ENCODE measurements at regions not wholly inside any gene's neighbourhood (a gene's known extent, or its start where the extent isn't known, plus 50 kb on each side); places are given as distances from the start of the nearest gene placed in this dataset.
A peak's percentile ranks its signal among the peaks of the same experiment; 100 is the strongest.

DNA sequence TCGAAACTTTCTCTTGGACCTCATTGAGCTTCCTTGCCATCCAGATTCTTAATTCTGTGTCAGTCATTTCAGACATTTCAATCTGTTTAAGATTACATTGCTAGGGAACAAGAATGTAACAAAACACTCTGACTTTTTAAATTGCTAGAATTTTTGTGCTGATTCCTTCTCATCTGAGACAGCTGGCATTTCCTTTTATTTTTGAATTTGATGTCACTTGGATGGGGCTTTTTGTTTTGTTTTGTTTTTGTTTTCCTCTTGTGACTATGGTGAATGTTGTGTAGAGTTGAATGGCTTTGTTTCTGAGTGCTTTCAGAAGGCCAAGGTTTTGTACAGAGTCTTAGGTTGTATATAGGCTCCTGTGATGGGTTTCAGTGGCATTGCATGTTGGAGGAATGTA lies 1129.3 kb downstream of the NAALADL2 start:
- no TSS peak for BruUV-seq (replicated peaks)
- H2AFZ ChIP-seq, result no peak overlapping the region
- H3K9me3 ChIP-seq (ENCODE audit: insufficient read depth, low read depth), result no peaks in the 10 kb centered on the region
- no peaks in the 10 kb centered on the region for H3F3A ChIP-seq (ENCODE audit: insufficient read depth, low read depth)
- H3K27me3 ChIP-seq (ENCODE audit: insufficient read depth, low read depth), result no peaks in the 10 kb centered on the region
- intact Hi-C loops (cut with micrococcal nuclease; ENCODE audit: unreplicated experiment), result no loop called here
- no peaks in the 10 kb centered on the region for H3K79me2 ChIP-seq (ENCODE audit: low read depth)
- POLR2A ChIA-PET (ENCODE audit: unreplicated experiment), result no interaction called here
- H3K36me3 ChIP-seq (ENCODE audit: low read depth), result no peaks in the 10 kb centered on the region
- H3K4me1 ChIP-seq (replicated peaks; ENCODE audit: insufficient read depth), result no peaks in the 10 kb centered on the region
- no peak overlapping the region for H3K27ac ChIP-seq
- no peak overlapping the region for H3K4me2 ChIP-seq
- H3K4me3 ChIP-seq, result no peak overlapping the region
- DNase-seq, result no peak
- no peaks in the 10 kb centered on the region for H4K20me1 ChIP-seq (ENCODE audit: insufficient read depth)
- TF ChIP-seq, protein P1, sequence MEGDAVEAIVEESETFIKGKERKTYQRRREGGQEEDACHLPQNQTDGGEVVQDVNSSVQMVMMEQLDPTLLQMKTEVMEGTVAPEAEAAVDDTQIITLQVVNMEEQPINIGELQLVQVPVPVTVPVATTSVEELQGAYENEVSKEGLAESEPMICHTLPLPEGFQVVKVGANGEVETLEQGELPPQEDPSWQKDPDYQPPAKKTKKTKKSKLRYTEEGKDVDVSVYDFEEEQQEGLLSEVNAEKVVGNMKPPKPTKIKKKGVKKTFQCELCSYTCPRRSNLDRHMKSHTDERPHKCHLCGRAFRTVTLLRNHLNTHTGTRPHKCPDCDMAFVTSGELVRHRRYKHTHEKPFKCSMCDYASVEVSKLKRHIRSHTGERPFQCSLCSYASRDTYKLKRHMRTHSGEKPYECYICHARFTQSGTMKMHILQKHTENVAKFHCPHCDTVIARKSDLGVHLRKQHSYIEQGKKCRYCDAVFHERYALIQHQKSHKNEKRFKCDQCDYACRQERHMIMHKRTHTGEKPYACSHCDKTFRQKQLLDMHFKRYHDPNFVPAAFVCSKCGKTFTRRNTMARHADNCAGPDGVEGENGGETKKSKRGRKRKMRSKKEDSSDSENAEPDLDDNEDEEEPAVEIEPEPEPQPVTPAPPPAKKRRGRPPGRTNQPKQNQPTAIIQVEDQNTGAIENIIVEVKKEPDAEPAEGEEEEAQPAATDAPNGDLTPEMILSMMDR (conservative IDR thresholded peaks at IDR 0.05), result no peak
- no peak for TF ChIP-seq EZH2 (IDR thresholded peaks at IDR 0.05; ENCODE audit: low read depth)
- CTCF ChIA-PET, result no interaction called here
- no peaks in the 10 kb centered on the region for H3K9me2 ChIP-seq (ENCODE audit: insufficient read depth)

DNA sequence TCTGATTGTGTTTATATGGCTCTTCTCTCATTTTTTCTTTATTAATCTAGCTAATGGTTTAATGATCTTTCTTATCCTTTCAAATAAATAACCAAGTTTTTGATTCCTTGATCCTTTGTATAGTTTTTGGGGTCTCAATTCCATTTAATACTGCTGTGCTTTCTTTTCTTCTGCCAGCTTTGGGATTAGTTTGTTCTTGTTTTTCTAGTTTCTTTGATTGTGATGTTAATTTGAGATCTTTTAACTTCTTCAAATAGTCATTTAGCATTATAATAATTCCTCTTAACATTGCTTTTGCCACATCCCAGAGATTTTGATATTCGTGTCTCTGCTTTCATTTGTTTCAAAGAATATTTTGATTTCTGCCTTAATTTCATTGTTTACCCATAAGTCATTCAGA lies 1126.6 kb downstream of the NAALADL2 start:
- Histone ChIP-seq H3K27me3 (ENCODE audit: insufficient read depth, low read depth) (no peaks in the 10 kb centered on the region), H3K4me3 (no peak overlapping the region), H3K27ac (no peak overlapping the region), H3K36me3 (ENCODE audit: low read depth) (no peaks in the 10 kb centered on the region), H3K79me2 (ENCODE audit: low read depth) (no peaks in the 10 kb centered on the region), H3K4me2 (no peak overlapping the region), H4K20me1 (ENCODE audit: insufficient read depth) (no peaks in the 10 kb centered on the region), H3K4me1 (replicated peaks; ENCODE audit: insufficient read depth) (no peaks in the 10 kb centered on the region), H3K9me3 (ENCODE audit: insufficient read depth, low read depth) (no peaks in the 10 kb centered on the region), H3F3A (ENCODE audit: insufficient read depth, low read depth) (no peaks in the 10 kb centered on the region), H3K9me2 (ENCODE audit: insufficient read depth) (no peaks in the 10 kb centered on the region), H2AFZ (no peak overlapping the region; the same call in 1 of the 2 replicates)
- ChIA-PET CTCF (no interaction called here), POLR2A (ENCODE audit: unreplicated experiment) (no interaction called here)
- TF ChIP-seq, protein P1 (conservative IDR thresholded peaks at IDR 0.05), result no peak
- TF ChIP-seq EZH2 (IDR thresholded peaks at IDR 0.05; ENCODE audit: low read depth), result no peak
- BruUV-seq (replicated peaks), result no TSS peak
- intact Hi-C loops (cut with micrococcal nuclease; ENCODE audit: unreplicated experiment), result no loop called here
- DNase-seq, result no peak

DNA sequence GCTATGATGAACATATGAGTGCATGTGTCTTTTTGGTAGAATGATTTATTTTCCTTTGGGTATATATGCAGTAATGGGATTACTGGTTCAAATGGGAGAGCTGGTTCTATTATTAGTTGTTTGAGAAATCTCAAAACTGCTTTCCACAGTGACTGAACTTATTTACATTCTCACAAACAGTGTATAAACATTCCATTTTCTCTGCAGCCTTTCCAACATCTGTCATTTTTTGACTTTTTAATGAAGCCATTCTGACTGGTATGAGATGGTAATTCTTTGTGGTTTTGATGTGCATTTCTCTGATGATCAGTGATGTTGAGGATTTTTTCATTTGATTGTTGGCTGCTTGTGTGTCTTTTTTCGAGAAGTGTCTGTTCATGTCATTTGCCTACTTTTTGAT lies 1124.2 kb downstream of the NAALADL2 start:
- no peaks in the 10 kb centered on the region for H3F3A ChIP-seq (ENCODE audit: insufficient read depth, low read depth)
- H3K27ac ChIP-seq, result no peak overlapping the region
- no peak overlapping the region for H3K4me3 ChIP-seq
- no peak overlapping the region for H3K4me2 ChIP-seq
- BruUV-seq (replicated peaks), result no TSS peak
- H2AFZ ChIP-seq, result peak overlapping the region; percentile 10; the same call in 1 of the 2 replicates
- H3K79me2 ChIP-seq (ENCODE audit: low read depth), result no peaks in the 10 kb centered on the region
- no peak for DNase-seq
- no peaks in the 10 kb centered on the region for H3K36me3 ChIP-seq (ENCODE audit: low read depth)
- H4K20me1 ChIP-seq (ENCODE audit: insufficient read depth), result no peaks in the 10 kb centered on the region
- H3K9me2 ChIP-seq (ENCODE audit: insufficient read depth), result no peaks in the 10 kb centered on the region
- no peaks in the 10 kb centered on the region for H3K27me3 ChIP-seq (ENCODE audit: insufficient read depth, low read depth)
- H3K9me3 ChIP-seq (ENCODE audit: insufficient read depth, low read depth), result no peaks in the 10 kb centered on the region
- TF ChIP-seq EZH2 (IDR thresholded peaks at IDR 0.05; ENCODE audit: low read depth), result no peak
- TF ChIP-seq, protein P1 (conservative IDR thresholded peaks at IDR 0.05), result no peak
- CTCF ChIA-PET, result interaction anchor here (0.6 kb wide), 1 partner anchor 133 kb away, joined by 5 read pairs; no protein-coding TSS in a partner anchor
- intact Hi-C loops (cut with micrococcal nuclease; ENCODE audit: unreplicated experiment), result no loop called here
- POLR2A ChIA-PET (ENCODE audit: unreplicated experiment), result no interaction called here
- no peaks in the 10 kb centered on the region for H3K4me1 ChIP-seq (replicated peaks; ENCODE audit: insufficient read depth)

All from PC-9 (cell line).